Gastrocnemius medialis (tissue), 4 donors: ENCODE measurements at regions not wholly inside any gene's neighbourhood (a gene's known extent, or its start where the extent isn't known, plus 50 kb on each side); places are given as distances from the start of the nearest gene placed in this dataset.

ENCODE experiments used
- CTCF ChIP-seq, 5 experiments: fragments of 450-650 bp in 3 of 5; fragments of 200-600 bp in 2 of 5; sonication (generic) in 2 of 5; IDR thresholded peaks in 4 of 5; conservative IDR thresholded peaks in 1 of 5; 1 replicate in 4 of 5; 2 replicates in 1 of 5; pipeline ENCODE4 v1.5.1; 2016 to 2019; ENCODE audit warnings: antibody characterized with exemption in 5 of 5, mild to moderate bottlenecking in 3 of 5, moderate library complexity in 3 of 5
- POLR2A ChIP-seq, 2 donors: fragments of 450-650 bp; IDR thresholded peaks; one replicate each; pipeline ENCODE4 v1.6.1; 2017; ENCODE audit warnings: antibody characterized with exemption in 2 of 2, mild to moderate bottlenecking in 2 of 2, moderate library complexity in 2 of 2

GRCh38 chr3:182364323-182364722 is 429.0 kb upstream of the ATP11B start:
- TF ChIP-seq CTCF (IDR thresholded peaks at IDR 0.05 in 4 of 5, conservative IDR thresholded peaks at IDR 0.05 in 1 of 5) (no peak), POLR2A (IDR thresholded peaks at IDR 0.05) (no peak)
